Fibroblast of lung (primary cell): ENCODE measurements at regions not wholly inside any gene's neighbourhood (a gene's known extent, or its start where the extent isn't known, plus 50 kb on each side); places are given as distances from the start of the nearest gene placed in this dataset.

Experiments
- CTCF ChIP-seq, 2 donors: IDR thresholded peaks in 1 of 2; conservative IDR thresholded peaks in 1 of 2; 1 replicate in 1 of 2; 2 replicates in 1 of 2; pipeline ENCODE4 v1.5.1; 2011 to 2012; ENCODE audit warnings: low read length in 2 of 2, control low read depth in 1 of 2, inconsistent platforms in 1 of 2, low read depth in 1 of 2, mild to moderate bottlenecking in 1 of 2
- EZH2 ChIP-seq: IDR thresholded peaks from 2 replicates; pipeline ENCODE4 v1.5.1; 2012; ENCODE audit warnings: low read length, control low read depth, mild to moderate bottlenecking; ENCODE audit errors: missing control alignments

- TF ChIP-seq EZH2: no peak
- TF ChIP-seq CTCF (conservative IDR thresholded peaks at IDR 0.05 in 1 of 2, IDR thresholded peaks at IDR 0.05 in 1 of 2; ENCODE audit: low read depth in 1 of 2, low read length in 2 of 2): no peak
Observed at GRCh38 chr5:128764601-128765310, 200.5 kb upstream of the SLC27A6 start.
